ENCODE measurements at regions not wholly inside any gene's neighbourhood (a gene's known extent, or its start where the extent isn't known, plus 50 kb on each side); places are given as distances from the start of the nearest gene placed in this dataset.

- TF ChIP-seq, protein P1, sequence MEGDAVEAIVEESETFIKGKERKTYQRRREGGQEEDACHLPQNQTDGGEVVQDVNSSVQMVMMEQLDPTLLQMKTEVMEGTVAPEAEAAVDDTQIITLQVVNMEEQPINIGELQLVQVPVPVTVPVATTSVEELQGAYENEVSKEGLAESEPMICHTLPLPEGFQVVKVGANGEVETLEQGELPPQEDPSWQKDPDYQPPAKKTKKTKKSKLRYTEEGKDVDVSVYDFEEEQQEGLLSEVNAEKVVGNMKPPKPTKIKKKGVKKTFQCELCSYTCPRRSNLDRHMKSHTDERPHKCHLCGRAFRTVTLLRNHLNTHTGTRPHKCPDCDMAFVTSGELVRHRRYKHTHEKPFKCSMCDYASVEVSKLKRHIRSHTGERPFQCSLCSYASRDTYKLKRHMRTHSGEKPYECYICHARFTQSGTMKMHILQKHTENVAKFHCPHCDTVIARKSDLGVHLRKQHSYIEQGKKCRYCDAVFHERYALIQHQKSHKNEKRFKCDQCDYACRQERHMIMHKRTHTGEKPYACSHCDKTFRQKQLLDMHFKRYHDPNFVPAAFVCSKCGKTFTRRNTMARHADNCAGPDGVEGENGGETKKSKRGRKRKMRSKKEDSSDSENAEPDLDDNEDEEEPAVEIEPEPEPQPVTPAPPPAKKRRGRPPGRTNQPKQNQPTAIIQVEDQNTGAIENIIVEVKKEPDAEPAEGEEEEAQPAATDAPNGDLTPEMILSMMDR (IDR thresholded peaks at IDR 0.05), result no peak
- Mint-ChIP-seq H3K27ac (no peak overlapping the region), H3K36me3 (ENCODE audit: low read depth) (no peaks in the 10 kb centered on the region), H3K4me1 (ENCODE audit: low read depth) (no peaks in the 10 kb centered on the region), H3K27me3 (ENCODE audit: insufficient read depth) (0 out of 2 replicates have a peak, but pooled peaks cover under 1% of the 10 kb centered on the region), H3K9me3 (no peaks in the 10 kb centered on the region), H3K4me3 (no peak overlapping the region)
- DNase-seq, result no peak
Observed at GRCh38 chr13:66222127-66222526, 1008.0 kb downstream of the PCDH9 start.

GRCh38 chr13:66219506-66219905, 1010.6 kb downstream of the PCDH9 start:
- no peak for DNase-seq
- no peaks in the 10 kb centered on the region for H3K36me3 Mint-ChIP-seq (ENCODE audit: low read depth)
- no peaks in the 10 kb centered on the region for H3K9me3 Mint-ChIP-seq
- H3K4me3 Mint-ChIP-seq, result no peak overlapping the region
- H3K27ac Mint-ChIP-seq, result no peak overlapping the region
- H3K4me1 Mint-ChIP-seq (ENCODE audit: low read depth), result no peaks in the 10 kb centered on the region
- H3K27me3 Mint-ChIP-seq (ENCODE audit: insufficient read depth), result peaks cover 1% of the 10 kb centered on the region
- TF ChIP-seq, protein P1 (IDR thresholded peaks at IDR 0.05), result no peak

- Mint-ChIP-seq H3K27me3 (ENCODE audit: insufficient read depth) (peaks cover 1% of the 10 kb centered on the region), H3K4me3 (no peak overlapping the region), H3K9me3 (no peaks in the 10 kb centered on the region), H3K27ac (no peak overlapping the region), H3K4me1 (ENCODE audit: low read depth) (no peaks in the 10 kb centered on the region), H3K36me3 (ENCODE audit: low read depth) (no peaks in the 10 kb centered on the region)
- DNase-seq, result no peak
- TF ChIP-seq, protein P1 (IDR thresholded peaks at IDR 0.05), result no peak
Observed at GRCh38 chr13:66218583-66218982, 1011.6 kb downstream of the PCDH9 start.

DNA sequence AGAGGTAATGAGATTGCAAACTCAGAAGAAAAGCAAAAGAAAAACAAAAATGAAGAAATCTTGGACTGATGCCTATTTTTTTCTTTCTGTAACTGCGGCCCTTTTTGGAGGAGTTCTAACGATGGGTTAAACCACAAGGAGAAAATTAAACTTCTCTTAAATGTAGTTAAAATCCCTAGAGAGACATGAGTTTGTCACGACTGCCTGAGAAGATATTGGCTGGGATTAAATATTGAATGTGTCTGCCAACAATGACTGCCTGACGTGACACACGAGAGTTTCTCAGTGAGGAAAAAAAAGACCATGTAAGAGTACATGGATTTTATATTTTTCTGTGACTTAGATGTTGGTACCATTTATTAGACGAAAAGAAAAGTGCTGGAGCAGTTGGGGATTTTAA, 1013.4 kb downstream of the PCDH9 start:
- Mint-ChIP-seq H3K4me1 (ENCODE audit: low read depth) (peaks cover under 1% of the 10 kb centered on the region), H3K9me3 (no peaks in the 10 kb centered on the region), H3K27me3 (ENCODE audit: insufficient read depth) (peaks cover 1% of the 10 kb centered on the region), H3K4me3 (no peak overlapping the region), H3K36me3 (ENCODE audit: low read depth) (no peaks in the 10 kb centered on the region), H3K27ac (no peak overlapping the region)
- TF ChIP-seq, protein P1 (IDR thresholded peaks at IDR 0.05), result no peak
- DNase-seq, result no peak

DNA sequence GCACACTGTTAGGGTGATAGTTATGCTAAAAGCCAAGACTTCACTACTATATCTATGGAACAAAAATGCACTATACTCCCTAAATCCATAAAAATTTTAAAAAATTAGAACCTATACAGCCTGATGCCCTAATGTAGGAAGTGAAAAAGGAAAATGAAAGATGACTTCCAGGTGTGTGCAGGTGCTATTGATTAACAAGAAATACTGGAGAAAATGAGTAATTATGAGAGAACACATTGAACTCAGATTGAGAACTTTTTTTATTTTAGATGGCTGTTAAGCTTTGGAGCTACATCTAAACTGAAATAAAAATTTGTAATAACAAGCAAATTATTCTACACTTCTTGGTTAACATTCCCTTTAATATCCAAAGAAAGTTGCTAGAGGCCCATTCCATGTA, 1015.7 kb downstream of the PCDH9 start:
- DNase-seq, result no peak
- peaks cover 17% of the 10 kb centered on the region for H3K4me1 Mint-ChIP-seq (ENCODE audit: low read depth)
- H3K36me3 Mint-ChIP-seq (ENCODE audit: low read depth), result no peaks in the 10 kb centered on the region
- no peak overlapping the region for H3K4me3 Mint-ChIP-seq
- TF ChIP-seq, protein P1 (IDR thresholded peaks at IDR 0.05), result no peak
- no peak overlapping the region for H3K27ac Mint-ChIP-seq
- H3K27me3 Mint-ChIP-seq (ENCODE audit: insufficient read depth), result peaks cover 1% of the 10 kb centered on the region
- no peaks in the 10 kb centered on the region for H3K9me3 Mint-ChIP-seq

GRCh38 chr13:66212511-66212910, 1017.6 kb downstream of the PCDH9 start:
- no peak overlapping the region for H3K4me3 Mint-ChIP-seq
- H3K9me3 Mint-ChIP-seq, result no peaks in the 10 kb centered on the region
- peaks cover 23% of the 10 kb centered on the region for H3K4me1 Mint-ChIP-seq (ENCODE audit: low read depth)
- DNase-seq, result no peak
- H3K27me3 Mint-ChIP-seq (ENCODE audit: insufficient read depth), result peaks cover 1% of the 10 kb centered on the region
- no peaks in the 10 kb centered on the region for H3K36me3 Mint-ChIP-seq (ENCODE audit: low read depth)
- no peak overlapping the region for H3K27ac Mint-ChIP-seq
- TF ChIP-seq, protein P1 (IDR thresholded peaks at IDR 0.05), result no peak
